Activated CD4-positive, CD25-positive, alpha-beta regulatory T cell (primary cell): ENCODE measurements at regions not wholly inside any gene's neighbourhood (a gene's known extent, or its start where the extent isn't known, plus 50 kb on each side); places are given as distances from the start of the nearest gene placed in this dataset.

Experiments used
- DNase-seq, 4 experiments: peaks; one replicate each; lab custom pipeline; 2025; lab: John Stamatoyannopoulos, UW

DNA sequence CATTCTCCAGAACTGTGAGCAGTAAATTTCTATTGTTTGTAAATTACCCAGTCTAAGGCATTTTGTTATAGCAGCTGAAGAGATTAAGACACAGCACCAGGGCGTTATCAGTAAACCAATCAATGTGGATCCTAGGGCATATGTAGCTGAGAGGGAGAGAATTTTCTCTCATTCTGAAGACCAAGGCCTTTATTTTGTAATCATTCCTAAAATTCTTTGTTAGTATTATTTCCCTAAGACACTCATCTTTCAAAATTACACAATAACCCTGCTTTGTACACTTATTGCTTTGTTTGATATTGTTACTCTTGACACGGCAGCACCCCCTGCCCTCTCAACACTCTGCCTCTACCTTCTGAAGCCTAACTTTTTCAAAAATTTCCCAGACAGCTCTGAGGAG, 419.1 kb downstream of the SLC4A3 start:
- no peak for DNase-seq

DNA sequence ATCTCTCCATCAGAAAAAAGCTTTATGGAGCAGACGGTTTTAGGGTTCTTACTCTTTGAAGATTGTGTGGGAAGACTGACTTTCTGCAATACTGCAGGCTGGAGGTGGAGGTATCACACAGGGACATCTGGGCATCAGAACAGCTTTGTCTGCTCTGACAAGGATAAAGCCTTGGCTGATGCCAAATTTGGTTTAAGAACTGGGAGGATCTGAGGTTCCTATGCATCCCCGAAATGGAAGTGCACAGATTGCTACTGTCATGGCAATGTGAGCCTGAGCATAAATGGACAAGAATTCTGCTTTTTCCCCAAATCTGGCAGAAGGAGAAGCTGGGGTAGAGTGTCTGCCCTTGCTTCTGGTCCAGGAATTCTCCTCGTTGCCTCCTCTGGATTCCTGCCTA, 424.3 kb downstream of the SLC4A3 start:
- no peak for DNase-seq

DNA sequence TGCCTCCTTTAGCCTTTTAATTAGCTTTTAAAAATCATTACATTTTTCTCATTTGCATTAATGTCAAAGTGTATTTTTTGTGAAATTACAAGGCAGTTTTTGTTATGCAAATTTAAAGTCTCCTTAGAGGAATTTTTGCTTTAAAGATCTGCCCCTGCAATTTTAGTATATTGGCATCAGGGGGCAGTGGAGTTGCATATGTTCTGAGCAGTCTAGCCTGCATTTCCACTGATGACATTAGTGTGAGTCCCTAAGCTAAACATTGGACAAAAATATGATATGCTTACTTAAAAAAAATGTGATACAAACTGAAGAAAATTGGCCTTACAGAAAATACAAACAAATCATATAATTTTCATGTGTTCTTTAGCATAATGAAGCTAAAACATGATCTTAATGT, 426.5 kb downstream of the SLC4A3 start:
- no peak for DNase-seq

DNA sequence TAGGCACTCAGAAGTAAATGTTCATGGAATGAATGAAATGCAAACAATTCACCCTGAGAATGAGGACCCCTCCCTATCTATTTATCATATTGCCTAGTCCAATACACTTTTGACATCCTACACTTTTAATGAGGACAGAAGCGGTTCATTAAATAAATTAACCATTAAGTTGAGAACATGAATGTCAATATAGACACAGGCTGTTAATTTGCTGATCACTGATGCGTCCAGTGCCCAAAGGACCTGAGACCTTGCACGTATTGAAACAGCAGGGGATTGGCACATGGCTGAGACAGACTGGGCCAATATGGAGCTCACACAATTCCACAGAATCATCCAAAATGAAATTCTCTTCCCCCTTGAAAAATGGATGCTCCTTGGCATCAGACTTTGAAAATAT, 430.0 kb downstream of the SLC4A3 start:
- no peak for DNase-seq

DNA sequence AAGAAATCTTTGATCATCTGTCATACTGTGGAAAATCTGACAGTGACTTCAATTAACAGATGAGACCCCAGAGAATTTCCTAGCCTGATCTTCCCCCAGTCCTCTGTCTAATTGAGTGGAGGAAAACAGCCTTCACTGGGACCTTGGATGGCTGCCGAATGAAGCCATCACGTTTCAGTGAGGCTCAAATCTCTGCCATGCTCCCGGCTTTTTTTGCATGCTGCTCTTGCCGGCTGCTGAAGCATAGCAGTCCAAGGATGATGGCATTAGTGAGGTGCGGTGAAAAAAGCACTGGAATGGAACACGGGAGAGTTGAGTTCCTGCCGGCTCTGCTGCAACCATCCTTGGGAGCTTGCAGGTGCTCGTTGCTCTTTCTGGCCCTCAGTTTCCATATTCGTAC, 430.5 kb downstream of the SLC4A3 start:
- DNase-seq: no peak

DNA sequence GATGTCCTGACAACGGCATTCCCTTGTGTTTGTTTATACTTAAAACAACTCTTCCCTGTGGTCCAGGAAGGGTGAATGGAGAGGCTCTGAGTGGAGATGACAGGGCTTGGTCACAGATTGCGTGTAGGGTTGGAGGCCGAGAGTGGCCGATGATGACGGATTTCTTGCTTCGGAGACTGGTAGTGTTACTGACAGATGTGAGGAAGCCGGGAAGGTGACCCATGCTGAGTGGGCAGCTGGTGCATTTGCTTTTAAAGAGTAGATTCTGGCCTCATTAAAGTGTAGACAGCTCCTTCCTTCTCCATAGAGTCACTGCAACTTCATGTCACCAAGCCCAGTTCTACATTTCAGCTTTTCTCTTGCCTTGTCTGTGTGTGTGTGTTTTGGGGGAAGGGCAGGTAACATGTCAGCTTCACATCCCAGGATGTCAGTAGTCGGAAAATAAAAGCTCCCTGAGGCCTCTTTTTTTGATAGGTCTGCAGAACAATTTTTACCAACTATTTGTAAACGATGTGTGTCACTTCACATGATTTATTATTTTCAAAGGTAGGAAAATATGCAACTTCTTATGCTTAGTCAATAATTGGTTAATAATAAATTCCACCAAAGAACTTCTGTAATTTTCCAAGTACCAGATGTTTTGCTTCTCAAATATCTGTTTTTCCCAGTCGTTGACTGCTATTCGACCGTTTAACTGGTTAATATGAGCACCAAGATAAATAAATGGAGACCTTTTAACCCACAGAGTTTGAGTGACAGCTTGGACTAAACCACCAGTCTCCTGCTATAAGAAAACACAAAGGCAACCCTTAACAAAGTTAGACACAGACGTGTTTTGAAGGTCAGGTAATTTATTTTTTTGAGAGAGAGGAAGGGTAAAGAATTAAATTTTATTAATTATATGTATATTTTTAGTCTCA, 436.9 kb downstream of the SLC4A3 start:
- no peak for DNase-seq

DNA sequence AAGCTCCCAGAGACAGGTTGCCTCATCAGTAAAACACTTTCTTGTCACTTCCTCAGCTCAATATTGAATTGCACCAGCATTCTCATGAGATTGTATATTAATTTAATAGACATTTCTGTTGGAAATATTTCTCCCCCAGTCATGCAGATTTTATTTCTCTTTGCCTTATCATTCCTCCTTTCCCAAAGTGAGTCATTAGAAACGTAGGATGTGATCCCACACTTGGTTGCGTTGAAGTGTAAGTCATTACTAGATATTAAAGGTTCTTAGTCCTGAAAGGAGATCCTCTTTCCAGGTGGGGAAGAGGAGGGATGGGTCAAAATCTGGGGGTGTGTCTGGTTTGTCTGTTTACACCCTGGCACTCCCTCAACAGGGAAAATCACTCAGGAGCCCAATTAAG, 438.2 kb downstream of the SLC4A3 start:
- no peak for DNase-seq

DNA sequence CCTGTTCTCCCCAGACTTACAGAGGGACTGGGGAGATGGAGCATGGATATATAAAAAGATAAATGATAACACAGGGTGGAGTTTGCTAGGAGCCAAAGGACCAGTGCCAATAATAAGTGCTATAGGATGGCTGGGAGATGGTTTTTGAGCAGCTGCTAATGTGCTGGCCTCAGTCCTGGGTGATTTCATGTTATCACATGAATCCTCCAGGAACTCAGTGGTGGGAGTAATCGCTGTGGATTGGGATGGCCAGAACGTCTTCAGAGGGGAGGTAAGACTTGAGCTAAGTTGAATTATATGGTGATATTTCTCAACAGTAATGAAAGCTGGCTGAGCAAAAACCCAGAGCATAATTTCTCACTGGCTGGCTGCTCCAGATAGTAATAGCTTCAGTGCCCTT, 441.4 kb downstream of the SLC4A3 start:
- no peak for DNase-seq

DNA sequence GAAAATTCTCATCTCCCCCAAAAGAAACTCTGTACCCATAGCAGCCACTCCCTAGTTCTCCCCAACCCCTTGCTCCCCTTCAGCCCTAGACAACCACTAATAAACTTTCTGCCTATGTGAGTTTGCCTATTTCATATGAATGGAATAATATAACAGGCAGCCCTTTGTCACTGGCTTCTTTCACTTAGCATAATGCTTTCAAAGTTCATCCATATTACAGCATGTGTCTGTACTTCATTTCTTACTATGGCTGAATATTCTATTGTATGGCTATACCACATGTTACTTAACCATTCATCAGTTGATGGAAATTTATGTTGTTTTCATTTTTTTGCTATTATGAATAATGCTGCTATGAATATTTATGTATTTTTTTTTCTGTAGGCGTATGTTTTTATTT, 442.9 kb downstream of the SLC4A3 start:
- no peak for DNase-seq

DNA sequence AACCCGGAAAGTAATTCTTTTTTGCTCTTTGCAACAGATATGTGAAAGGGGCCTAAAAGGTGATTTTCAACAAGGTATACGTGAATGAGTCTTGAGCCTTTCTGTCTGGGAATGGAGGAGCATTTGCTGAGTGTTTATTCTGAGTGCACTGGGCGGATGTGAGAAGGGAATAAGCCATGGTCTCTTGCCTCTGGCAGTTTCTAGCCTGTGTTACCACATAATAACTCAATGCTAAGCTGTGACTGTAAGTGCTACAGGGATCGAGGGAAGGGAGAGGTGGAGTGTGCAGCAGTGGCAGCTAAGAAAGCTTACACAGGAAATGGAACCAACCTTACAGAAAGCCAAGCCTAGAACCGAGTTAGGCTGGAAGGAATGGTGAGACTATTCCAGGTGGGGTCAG, 444.3 kb downstream of the SLC4A3 start:
- DNase-seq: no peak

DNA sequence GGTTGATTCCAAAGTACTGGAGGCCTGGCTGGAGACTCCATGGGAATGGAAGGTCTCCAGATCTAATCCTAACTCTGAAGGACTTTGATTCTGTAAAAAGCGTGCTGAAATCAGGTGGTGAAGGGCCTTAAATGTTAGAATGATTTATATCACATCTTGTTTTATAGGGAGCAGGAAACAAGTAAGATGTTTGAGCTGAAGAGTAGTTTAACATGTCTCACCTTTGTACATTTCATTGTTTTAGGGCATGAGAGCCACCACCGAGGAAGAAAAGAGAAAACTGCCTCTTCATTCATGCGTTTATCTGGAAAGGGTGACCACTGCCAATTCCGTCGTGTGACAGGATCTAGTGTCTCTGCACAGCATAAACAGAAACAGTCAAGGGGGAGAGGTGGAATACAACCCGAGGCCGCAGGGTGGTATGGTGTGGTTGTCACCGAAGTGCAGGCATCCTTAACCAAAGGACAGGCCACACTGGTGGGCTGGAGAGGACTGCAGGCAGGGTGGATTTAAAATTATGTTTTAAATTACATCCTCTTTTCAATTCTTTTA, 445.3 kb downstream of the SLC4A3 start:
- no peak for DNase-seq

DNA sequence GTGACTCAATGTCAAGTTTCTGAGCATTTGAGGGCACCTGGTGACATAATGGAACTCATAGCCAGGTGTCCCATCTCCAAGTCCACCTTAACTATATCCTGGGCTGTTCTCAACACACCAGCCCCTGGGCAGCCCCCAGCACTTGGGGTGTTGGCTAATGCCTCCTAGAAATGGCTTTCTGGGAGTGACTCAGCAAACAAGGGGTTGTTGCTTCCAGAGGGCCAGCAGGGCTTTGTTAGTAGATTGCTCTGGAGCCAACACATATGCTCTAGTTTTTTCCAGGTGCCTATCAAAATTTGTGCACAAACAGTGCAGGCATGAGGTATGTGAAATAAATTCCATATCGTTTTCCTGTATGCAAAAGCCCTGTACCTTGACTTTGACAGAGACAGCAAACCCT, 448.4 kb downstream of the SLC4A3 start:
- no peak for DNase-seq

DNA sequence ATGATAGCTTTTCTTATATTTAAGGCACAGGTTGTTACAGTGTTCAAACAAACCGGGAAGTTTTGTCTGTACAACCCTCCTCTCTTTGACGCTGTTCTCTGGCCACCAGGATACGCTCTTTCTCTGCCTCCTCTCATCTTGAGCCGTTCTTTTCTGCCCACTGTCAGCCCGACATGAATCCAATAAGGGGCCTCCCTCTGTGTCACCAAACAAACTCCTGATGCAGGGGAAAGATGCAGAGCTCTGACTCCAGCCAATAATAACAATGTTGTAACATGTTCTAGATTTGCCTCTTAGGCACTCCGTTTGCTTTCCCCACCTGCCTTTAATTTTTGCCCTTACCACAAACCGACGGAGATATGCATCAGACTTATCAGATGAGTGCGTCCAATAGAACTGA, 449.3 kb downstream of the SLC4A3 start:
- DNase-seq: no peak

DNA sequence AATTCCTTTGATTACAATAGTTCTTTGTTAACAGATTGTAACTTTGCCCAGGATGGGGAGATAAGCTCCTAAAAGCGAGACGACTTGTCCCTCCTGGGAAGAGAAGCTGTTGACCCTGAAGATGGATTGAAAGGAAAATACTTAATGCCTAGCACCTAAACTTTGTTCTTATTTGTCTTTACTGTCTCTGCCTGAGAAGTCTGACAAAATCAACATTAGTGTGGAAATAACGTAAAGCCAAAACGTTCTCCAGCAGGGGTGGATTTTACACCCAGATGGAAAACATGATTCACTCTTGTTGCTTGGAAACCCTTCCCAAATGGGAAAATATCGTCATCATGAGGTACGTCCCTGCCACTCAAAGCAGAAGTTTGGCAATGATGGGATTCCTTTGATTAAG, 450.1 kb downstream of the SLC4A3 start:
- DNase-seq: no peak

DNA sequence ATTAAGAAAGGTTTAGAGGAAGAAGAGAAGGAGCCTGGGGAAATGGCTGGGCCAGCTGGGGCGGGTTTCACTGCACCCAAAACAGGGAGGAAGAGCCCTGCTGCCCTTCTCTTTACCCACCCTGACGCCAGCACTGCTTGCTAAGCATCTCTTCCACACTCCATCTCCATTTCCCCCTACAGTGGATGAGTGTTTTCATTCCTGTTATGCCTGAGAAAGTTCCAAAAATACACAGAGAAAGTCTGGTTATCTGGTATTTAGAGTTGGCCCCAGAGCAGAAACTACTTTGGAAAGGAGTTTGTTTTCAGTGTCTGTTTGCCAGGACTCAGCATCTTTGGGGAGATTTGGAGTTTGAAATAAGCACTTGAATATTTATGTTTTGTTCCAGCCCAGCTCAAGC, 451.0 kb downstream of the SLC4A3 start:
- no peak for DNase-seq

DNA sequence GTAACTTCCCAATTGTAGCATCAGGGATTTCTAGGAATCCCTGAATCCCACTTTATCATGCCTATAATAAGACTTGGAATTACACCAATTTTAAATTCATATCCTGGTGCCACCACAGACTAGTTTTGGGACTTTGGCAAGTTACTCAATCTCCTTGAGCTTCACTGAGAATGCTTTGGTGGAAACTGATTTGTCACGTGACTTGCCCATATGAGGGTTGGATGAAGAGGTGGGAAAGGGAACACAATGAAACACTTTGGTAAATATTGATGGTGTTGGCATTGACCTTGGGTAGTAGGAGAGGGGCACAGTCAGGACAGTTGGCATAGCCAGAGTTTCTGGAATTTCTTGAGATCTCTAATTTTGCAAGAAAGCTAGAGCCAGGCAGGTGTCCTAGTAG, 452.2 kb downstream of the SLC4A3 start:
- DNase-seq: no peak

DNA sequence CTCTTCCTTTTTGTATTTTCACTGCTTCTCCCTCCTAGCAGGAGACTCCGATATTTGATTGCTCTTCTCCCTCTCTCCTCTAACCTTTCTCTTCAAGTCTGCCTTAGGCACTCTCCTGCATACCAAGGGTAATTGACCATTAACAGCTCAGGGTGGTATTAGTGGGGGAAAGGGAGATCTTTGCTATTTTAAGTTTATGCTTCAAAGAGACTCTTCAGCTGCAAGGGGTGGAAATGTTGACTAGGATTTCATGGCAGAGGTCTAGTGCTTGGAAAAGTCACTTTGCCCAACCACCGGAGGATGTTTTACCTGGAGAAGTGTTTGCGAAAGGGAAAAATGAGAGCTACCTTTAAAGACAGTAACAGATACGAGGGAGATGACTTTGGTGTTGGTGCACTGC, 453.7 kb downstream of the SLC4A3 start:
- DNase-seq: no peak

DNA sequence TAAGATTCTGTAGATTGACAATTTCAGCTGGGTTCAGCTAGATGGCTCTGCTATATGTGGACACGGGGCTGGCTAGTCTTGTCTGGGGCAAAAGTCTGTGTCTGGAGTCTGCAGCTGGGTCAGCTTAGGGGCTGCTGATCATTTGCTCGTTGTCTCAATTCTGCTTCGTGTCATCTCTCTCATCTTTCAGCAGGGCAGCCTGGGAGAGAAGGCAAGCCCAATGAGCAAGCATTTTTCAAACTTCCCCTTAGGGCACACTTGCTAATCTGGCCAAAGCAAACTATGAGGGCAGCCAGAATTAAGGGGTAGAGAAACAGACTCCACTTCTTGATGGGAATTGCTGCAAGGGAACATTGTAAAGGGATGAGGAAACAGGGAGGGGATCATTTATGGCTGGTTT, 462.6 kb downstream of the SLC4A3 start:
- DNase-seq: no peak

DNA sequence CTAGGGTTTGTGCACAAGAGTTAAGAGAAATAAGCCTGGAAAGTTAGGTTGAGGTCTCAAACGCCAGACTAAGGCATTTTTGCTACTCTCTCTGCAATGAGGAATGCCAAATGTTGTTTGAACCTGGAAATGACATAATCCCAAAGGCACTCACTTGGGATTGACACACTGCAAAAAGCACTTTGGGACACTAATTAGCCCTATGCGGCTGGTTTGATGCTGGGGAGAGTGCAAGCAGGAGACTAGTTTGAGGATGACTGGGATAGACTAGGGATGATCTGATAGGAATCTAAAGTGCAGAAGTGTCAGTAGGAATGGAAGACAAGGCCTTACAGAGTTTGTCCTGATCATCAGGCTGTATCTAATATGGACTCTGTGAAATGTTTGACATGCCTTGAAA, 469.0 kb downstream of the SLC4A3 start:
- no peak for DNase-seq

DNA sequence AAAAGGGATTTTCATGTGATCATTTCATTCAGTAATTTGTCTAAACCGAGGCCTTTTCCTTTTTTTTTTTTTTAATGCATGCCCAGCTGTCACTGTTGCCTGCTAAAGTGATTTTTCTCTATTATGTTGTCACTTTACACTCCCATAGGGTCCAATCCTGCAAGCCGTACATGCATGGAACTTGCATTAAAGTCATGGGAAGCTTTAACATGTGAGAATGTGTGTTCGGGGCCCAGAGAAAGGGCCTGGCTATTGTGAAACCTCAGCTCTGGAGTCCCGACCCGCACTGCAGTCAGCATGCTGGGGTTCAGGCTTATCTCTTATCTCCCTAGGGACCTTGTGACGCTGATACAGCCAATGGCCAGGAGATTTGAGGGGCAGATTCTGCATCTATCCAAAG, 474.6 kb downstream of the SLC4A3 start:
- DNase-seq: no peak

DNA sequence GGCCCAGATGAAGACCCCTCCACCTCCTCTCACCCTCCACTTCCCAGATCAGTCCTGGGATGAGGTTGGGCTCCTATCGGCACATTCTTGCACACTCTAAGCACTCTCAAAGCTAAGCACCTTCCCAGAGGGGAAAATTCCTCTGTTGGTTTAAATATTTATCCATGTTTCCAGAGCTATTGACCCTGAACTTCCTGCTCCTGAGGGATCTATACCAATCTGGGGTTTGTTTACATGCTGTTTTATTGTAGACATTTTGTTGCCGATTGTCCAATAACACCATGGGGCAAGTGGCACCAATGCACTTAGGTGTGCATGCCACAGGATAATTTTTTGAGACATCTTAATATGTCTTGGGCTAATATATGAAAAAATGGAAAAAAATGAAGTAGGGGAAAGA, 476.2 kb downstream of the SLC4A3 start:
- DNase-seq: no peak

DNA sequence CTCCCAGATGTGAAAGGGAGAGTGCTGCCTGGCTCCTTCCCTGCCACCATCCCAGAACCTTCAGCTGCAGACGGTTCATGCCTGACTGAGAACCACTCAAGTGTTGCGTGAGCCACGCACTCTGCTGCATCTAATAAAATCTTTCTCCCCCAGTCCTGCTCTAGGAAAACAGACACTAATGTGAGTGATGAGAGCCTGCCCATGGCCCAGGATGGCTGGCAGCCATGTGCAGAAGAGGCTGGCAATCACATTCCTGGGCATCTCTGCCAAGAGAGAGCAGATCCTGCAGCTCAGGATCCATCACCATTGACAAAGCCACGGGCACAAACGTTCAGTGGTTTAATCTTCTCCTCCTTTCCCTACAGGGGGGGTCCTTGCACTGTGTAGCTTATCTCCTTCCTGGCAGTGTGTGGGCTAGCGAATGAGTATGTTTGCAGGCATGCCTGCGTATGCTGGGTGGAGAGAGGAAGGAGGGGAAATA, 477.5 kb downstream of the SLC4A3 start:
- no peak for DNase-seq

DNA sequence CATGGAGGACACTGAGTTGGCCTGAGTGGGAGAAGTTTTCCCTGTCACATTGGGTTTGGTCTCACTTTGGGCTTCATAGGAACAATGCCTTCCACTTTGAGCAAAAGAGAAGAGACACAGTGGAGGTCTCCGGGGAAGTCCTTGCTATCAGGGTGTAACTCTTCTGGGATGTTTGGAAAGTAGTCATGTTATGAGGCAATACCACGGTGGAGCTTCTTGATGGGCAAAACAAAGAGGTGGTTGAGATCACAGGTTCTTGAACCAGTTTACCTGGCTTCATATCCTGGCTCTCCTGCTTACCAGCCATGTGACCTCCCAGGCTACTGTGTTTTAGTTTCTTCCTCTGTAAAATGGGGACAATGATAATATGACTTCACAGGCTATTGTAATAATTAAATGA, 478.6 kb downstream of the SLC4A3 start:
- no peak for DNase-seq

DNA sequence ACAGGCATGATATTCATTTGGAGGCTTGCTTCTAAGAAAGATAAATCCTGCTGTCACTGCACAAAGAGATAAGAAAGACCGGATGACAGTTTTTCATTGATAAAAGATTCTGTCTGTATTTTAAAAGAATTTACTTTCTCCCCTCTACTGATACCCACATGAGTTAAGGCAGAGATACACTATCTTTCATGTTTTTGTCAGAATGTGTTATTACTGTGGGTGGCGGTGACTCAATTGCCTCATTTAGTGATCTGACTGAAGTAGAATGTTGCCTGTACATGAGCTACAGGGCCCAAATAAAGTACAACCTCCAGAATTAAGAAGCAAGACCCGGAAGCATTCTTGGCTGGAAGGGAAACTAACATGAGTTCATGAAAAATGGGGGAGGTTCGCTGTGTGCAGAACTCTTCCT, 480.0 kb downstream of the SLC4A3 start:
- no peak for DNase-seq
